T-helper 1 cell (primary cell): ENCODE measurements at regions not wholly inside any gene's neighbourhood (a gene's known extent, or its start where the extent isn't known, plus 50 kb on each side); places are given as distances from the start of the nearest gene placed in this dataset.

Experiments used
- DNase-seq, 5 donors: peaks; one replicate each; pipeline ENCODE4 v3.0.0-alpha.2; 2012 to 2020

- no peak for DNase-seq
These were observed 930.7 kb downstream of the BCL11A start for GRCh38 chr2:59622599-59623308.

DNA sequence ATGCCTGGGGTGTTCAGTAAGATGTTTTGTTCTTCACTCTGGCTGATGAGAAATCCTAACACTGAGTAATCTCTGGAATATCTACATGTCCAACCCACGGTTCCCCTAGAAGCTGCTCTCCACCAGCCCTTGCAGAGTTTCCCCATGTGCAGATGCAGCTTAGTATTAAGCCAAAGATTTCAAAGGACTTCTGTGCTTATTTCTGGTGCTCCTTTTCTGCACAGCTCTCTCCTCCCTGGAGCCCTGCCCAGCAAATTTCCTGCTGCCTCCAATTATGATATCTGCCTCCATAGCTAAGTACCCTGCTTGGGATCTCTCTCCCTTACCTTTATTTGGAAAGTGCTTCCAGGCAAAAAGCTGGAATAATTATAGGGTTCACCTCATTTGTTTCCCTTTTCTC lies 949.3 kb downstream of the BCL11A start:
- no peak for DNase-seq

DNA sequence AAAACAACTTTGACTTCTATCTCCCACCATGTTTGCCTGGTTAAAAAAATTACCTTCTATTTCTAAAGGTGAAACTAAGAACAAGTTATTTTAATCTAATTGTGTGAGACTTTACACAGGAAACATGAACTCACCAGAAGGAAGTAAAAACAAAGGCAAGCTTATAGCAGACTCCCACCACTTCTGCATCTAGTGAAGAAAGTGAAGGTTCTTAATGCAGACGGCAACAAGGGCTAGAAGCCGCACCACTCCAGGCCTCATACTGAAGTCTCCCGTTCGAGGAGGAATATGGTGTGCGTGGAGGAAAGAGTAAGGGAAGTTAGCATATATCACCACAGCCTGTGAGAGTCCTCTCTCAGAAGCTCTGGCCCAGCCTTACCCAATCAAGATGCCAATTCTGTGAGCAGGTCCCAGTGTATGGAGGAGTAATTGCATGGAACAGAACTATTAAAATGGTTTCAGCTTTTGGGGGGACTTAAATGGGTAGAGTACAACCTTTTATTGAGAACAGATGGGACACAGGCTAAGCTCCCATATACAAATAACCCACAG lies 958.7 kb downstream of the BCL11A start:
- DNase-seq = no peak

DNA sequence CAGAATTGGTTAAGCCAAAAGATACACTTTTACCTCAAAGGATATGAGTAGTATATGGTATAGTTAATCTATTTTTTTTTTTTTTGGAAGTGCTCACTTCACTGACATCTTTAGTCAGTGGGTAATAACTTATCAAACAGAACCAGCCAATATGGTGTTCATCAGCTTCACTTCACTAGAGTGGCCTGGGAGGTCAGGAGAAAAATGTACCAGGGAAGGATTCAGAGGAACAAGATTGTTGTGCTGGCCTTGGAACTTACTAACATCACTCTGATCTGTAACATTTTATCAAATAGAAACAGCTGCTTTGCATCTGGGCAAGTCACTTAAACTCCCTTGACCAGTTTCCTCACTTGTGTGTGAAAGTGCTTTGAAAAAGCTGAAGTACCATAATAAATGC lies 962.7 kb downstream of the BCL11A start:
- DNase-seq = no peak

DNA sequence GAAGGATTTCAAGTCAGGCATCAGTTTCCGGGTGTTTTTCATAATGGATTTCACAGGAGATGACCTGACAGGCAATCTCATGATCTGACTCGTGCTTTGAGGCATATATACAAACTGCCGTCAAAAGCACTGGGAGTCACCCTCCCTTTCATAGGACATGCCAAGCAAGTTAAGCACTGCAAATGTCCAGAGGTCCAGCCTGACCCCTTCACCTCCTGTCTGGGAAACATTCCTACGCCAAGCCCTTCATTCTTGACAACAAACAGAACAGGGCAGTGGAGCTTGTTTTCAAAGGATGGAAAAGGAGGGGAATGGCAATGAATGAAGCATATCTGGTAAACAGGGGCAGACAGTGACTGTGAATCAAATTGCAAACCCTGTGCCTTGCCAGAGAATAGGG lies 963.6 kb downstream of the BCL11A start:
- DNase-seq = no peak

DNA sequence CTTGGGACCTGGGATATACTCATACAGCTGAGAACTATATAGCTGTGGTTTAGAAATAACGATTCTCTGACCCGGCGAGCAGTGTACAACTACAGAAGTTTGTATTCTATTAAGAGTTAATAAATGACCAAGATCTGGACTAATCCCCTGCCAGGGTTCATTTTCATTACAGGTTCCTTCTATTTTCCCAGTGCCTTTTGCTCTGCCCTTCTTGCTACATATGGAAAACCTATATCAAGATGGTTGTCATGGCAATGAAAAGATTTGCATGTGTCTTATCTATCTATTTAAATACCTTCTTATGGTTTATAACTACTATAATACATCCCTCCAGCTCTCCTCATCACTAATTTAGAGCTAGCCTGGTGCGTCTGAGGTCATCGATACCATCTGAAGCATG lies 965.2 kb downstream of the BCL11A start:
- no peak for DNase-seq

DNA sequence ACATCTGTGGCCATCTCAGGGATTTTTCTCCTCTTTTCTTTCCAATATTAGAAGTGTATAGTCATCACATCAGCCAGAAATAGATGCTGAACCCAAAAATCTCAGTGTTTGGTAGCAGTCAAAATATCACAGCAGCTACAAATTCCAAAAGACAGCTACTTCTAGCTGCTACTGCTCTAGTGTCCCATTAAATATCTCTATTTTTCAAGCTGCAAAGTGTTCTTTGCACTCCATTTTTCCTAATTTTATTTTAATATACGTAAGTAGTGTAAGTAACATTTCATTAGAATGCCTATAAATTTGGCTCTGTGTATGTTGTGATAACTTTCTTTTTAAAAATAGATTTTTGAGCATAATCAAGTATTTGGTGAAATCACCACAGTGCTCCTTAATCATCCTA lies 967.3 kb downstream of the BCL11A start:
- DNase-seq = no peak

DNA sequence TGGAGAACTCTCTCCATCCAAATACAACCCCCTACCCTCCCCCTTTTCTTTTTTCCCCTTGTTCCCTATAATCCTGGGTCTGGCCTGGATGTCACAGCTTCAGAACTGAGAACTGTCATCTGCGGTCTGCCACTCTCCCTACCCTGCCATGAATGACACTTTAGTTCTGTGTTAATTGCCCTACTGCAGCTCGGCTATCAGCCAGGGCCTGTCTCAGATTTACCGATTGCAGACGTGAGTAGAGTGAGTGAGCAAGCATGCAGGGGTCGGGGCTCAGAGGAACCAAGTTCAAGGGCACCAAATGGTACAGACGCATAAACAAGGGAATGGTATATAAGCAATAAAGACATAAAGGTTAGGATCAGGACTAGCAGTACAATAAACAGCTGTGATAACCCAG lies 967.8 kb downstream of the BCL11A start:
- DNase-seq = no peak

DNA sequence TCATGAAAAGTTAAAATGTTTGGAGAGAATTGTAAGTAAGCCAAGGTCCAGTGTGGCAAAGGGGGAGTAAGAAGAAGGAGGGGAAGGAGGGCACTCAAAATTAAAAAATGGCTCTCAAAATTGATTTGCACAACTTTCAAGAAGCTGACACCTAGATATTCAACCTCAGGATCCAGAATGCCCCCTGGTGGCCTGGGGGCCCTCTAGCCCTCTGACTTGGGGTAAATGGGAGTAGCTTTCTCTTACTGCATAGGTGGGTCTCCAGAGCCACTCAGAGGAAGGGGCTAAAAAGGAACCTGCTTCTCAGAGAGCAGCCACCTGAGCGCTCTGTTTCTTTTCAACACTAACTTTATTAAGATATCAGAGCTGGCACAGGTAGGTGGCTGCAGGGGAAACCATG lies 968.5 kb downstream of the BCL11A start:
- no peak for DNase-seq

- DNase-seq = no peak
These were observed 970.2 kb downstream of the BCL11A start for GRCh38 chr2:59583173-59583765.

DNA sequence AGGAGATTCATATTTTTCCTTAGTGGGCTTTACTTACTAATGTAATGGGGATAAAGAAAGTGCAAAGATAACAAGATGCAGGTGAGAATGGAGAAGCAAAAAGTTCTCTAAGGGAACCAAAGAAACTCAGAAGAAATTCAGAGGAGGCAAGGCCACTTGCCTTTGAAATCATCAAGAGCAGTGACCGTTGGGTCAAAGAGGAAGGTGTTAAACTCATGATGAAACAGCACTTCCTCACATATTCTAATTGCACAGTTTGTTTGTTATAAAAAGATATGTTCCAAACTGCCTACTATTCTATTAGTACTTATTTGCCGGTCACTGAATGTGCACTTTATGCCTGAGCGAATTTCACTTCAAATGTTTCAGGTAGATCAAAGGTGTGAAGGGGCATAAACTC lies 975.1 kb downstream of the BCL11A start:
- no peak for DNase-seq

DNA sequence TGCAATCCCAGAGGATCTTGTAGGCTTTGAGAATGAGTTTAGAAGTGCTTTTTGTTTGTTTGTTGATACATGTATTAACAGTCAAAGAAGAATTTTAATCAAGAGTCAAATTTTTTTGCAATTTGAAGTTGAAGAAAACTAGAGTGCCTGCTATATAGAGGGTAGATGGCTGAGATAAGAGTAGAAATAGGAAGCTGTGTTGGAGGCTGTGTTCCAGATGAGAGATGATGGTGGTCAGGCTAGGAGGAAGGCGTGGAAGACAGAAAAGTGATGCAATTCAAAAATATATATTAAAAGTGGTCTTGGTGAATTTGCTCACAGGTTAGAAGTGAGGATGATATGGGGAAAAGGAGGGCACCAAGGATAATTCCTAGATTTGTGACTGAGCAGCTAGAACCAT lies 978.3 kb downstream of the BCL11A start:
- no peak for DNase-seq

GRCh38 chr2:59572227-59572626 lies 981.2 kb downstream of the BCL11A start:
- DNase-seq = no peak

GRCh38 chr2:59570818-59571217 lies 982.6 kb downstream of the BCL11A start:
- DNase-seq = no peak

DNA sequence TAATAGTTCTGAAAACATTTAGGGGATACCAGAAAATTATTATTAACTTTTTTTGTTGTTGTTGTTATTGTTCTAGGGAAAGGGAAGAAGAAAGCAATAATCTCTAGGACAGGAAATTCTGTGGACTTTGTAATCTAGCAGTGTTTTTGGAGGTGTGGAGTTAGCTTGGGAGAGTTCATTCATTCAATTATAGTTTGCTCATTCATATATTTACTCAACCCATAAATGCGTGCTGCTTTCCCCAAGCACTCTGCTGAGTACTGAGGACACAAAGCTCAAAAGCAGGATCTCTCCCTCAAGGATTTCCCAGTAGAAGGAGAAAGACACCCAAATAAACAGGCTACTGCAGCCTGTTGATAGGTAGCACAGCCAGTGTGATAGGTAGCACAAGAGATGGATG lies 984.3 kb downstream of the BCL11A start:
- DNase-seq = no peak

GRCh38 chr2:59568461-59568860 lies 985.0 kb downstream of the BCL11A start:
- no peak for DNase-seq

DNA sequence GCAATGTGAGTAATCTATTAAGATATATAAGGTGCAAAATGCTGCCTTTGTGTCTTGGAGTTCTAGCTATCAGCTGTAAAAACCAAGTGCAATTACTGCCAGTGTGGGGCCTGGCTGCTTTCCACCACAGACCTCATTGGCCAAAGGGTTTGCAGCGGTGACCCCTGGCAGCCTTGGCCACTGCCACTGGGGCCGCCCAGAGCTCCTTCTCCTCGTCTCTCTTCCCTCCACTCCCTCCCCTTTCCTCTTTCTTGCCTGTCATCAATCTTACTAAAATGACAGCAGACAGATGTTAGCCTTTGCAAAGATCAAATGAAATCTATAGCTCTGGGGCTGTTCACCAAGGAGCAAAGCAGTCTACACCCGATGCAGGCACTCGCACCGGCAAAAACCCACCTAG lies 986.3 kb downstream of the BCL11A start:
- no peak for DNase-seq

DNA sequence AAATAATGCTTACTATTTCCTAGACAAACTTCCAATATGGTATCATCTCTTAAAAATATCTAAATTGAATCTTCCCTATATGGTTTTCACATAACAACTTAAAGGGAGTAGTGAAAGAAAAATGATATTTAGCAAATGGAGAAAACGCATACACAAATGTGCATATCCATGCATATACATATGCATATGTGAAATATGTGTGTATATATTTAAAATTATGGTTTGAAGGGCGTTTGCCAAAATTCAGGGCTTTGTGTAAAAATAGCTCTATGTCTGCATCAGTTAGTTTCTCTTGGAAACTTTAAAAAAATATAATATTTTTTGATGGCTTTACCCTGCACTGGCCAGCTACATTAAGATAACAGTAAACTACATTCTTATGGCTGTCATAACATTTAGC lies 986.7 kb downstream of the BCL11A start:
- no peak for DNase-seq

DNA sequence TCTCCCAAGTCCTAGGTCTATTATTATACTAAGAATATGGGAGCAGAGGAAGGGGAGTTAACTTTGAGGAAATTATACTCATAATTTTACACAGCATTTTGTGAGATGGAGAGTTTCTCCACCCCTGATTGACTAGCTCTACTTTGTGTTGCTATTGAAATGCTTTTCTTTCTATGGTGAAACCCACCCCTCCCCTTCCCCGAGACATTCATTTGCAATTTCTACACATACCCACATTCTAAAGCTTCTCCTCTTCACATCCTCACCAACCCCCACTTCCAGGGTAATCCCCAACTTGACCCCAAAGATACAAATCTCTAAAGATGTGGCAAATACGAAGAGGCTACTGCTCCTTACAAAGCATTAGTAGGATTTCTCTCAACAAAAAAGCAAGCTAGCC lies 992.2 kb downstream of the BCL11A start:
- DNase-seq = no peak

GRCh38 chr2:59560769-59561168 lies 992.7 kb downstream of the BCL11A start:
- DNase-seq = no peak

GRCh38 chr2:59540864-59541263 lies 1012.6 kb downstream of the BCL11A start:
- DNase-seq = no peak

DNA sequence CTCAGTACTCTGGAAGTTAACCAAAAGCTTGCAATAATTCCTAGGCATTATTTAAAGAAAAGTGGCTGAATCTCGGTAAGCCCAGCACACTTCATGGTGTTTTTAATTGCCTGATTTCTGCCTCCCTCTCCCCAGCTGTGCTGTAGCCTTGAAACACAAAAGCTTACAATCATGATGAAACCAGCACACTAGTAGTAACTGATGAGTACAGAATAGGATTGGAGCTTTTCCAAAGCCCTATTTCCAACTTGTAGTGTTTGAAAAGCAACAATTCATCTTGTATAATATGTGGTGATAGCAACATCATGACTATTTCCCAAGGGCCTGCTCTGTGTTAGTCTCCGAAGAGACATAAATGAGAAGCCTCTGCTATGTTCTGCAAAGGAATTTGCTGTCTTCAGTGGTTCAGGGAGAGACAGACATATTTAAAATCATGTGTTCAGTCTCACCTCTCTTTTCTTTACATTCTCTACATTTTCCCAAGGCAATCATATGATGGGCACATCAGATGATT lies 1015.0 kb downstream of the BCL11A start:
- no peak for DNase-seq

GRCh38 chr2:59532808-59533207 lies 1020.6 kb downstream of the BCL11A start:
- no peak for DNase-seq

DNA sequence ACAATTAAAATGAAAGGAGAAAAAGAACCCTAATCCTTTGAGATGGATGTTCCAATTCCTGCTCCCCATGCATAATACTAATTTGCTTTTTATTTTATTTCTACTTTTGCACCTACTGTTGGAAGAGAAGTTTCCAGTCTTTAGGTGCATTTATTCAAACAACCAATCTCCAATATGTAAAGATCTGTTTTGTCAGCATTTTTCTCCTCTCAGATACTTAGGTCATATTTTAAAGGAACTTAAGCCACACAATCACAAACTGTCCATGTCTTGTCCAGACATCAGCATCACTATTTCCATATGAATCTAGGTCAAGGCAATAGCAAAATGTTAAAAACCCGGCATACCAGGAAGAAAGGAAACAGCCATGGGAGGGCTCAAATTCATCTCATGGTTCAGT lies 1023.2 kb downstream of the BCL11A start:
- no peak for DNase-seq

DNA sequence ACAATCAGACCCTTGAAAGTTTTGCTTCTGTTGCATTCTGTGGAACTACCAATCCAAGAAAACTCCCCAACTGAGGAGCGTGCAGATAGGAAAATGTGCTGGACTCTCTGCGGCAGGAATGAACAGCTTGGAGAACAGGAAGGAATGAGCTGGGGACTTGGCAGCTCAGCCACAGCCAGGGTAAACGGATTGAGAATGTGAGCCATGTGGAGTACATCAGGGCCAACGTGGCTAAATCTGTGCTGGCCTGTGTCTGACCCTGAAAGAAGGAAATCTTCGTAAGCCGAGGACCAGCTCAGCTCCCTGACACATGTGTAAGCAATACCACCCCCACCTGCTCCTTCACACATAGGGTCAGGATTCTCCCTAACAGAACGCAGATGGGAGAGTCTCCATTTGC lies 1023.7 kb downstream of the BCL11A start:
- no peak for DNase-seq
